ENCODE measurements at regions not wholly inside any gene's neighbourhood (a gene's known extent, or its start where the extent isn't known, plus 50 kb on each side); places are given as distances from the start of the nearest gene placed in this dataset.

DNA sequence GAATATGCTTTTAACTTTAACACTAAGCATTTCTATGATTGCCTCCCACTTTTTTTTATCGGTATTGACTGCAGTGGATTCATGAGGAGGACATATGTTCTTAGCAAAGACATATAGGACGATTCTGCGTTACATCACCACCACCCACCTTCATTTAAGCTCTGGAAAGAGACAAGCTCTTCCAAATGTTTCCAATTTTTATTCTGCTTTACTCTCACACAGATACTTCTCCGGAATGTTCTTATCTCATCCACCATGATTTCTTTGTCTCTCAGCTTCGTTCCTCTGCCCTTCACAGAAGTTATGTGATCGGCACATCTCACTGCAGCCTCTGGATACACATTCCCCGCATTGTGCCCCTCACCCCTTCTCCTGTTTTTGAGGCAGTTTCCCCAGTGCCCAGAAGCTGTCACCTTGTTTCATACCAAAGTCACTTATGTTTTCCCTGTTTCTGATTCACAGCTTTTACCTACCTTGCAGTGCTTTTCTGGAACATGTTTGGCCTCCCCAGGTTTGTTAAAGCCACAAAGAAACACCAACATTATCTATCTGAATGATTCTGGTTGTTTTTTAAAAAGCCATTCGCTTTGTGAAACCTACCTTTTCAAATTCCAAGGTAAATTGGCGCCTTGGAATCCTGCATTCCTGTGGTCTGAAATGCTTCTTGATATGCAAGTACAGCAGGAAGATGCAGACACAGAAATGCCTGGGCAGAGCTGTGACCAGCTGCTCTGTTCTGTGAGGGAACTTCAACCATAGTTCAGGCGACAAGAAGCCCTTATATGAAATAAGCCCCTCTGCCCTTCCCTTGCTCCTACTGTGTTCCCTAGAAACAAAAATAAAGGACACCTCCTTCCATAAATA lies 1020.2 kb downstream of the TTLL7 start:
- no peak for DNase-seq (ENCODE audit: low read depth in 2 of 2)

DNA sequence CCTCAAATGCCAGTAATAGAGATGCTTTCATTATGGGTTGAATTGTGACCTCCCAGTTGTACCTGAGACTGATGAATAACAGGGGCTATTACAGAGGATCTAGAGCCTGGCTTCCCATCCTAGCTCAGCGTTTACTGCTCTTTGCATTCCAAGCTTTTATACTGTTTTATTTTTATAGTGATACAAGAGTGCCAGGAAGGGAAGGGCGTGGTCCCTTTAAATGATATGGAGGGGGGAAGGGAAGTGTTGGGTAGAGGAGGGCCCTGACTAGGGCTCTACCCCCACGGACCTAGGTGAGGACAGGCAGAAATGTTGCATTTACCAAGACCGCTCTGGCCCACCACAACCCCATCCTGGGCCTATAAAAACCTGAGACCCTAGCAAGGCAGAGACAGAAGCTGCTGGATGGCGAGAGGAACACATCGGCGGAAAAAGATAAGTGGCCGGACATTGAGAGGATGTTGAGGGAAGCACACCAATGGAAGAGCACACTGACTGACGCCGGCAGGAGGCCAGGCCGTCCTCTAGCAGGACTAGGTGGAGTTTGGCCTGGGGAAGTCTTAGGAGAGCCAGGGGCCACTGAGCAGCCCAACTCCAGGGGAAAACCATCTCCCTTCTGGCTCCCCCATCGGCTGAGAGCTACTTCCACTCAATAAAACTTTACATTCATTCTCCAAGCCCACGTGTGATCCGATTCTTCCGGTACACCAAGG lies 1025.9 kb downstream of the TTLL7 start:
- DNase-seq (ENCODE audit: low read depth in 2 of 2): no peak

DNA sequence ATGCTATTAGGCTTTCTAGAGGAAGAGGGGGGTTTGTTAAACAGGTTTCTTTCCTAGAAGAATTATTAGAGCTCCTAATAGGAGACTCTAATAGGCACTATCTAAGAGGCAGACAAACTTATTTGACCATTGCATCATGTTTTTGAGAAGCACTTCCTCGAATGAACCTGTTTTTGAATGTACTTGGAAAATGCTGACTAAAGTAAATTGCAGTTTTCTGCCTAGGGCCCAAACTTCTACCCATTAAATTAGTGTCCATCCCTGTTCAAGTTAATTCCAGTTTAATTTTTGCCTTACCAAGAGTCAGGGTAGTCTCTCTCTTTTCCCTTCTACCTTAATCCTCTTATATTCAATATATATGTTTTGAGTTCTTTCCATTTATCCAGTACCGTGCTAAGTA lies 1029.6 kb downstream of the TTLL7 start:
- DNase-seq (ENCODE audit: low read depth in 2 of 2): no peak

DNA sequence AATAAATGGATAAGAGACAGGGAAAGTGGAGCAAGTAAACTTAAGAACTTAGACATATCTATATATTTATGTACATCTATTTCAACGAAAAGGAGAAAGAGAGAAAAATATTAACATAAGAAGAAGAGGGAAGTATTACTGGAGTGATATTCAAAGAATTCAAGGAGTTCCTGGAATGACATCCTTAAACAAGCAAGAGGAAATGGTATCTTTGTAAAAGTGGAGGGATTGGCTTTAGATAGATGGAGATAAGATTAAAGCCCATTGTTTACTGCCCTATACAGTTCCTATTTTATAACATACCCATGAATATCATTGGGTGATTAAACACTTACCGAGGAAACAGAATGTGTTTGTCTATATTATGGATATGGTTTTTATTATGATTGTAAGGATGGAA lies 1036.3 kb downstream of the TTLL7 start:
- no peak for DNase-seq (ENCODE audit: low read depth in 2 of 2)

DNA sequence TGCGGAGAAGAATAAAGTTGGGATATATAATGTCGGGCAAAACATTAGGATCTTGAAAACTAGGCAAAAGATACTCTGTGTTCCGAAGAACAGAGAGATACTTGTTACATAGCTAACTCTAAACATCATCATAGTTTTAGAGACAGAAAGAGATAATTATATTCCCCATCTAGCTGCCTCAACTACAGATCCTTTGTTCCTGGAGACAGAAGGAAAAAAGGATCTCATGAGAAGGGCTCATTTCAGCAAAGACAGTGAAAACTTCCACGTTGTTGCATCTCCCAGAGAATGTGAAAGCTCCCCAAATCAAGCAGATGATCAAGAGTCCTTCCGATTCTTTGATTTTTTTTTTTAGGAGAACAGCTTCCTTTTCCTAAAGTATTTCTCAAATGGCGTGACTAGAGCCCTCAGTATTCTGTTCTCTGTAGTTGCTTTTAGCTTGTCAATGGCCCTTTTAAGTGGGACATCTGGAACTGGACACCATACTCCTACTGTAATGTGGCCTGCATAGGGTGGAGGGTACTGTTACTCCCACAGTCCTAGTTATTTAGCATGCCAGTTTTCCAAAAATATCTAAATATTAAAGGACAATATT lies 1048.2 kb downstream of the TTLL7 start:
- DNase-seq (ENCODE audit: low read depth in 2 of 2): no peak

DNA sequence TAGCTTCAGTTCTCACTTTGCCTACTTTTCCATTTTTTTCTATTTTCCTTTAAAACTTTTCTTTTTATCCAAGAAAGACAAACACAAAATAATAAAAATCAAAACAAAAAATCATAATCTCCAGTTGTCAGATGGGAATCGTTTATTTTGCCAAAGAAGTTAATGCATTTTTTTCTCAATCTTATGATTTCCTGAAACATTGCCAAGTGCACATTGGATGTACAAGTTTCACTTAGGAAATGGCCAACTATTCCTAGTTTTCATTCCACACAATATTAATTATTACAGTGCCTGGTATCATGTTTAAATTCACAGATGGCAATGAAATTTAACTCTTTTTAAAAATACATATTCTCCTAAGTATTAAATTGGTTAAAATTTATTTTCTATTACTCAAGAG lies 1050.5 kb downstream of the TTLL7 start:
- no peak for DNase-seq (ENCODE audit: low read depth in 2 of 2)

DNA sequence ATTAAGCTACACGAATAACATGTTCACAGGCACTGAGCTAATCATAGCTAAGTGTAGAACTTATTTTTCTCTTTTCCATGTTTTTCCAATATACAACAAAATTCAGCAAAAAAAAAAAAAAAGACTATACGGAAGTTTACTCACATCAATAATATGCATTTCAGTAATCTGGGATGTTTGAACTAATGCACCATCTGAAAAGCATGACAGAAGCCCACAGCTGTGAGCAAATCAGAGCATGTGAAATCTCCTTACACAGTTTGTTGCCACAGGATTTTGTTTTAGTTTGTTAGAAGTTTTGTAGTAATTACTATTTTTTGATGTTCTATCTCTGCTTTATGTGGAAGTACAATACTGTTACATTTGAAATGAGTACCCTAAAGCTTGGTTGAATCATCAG lies 1051.7 kb downstream of the TTLL7 start:
- no peak for DNase-seq (ENCODE audit: low read depth in 2 of 2)

DNA sequence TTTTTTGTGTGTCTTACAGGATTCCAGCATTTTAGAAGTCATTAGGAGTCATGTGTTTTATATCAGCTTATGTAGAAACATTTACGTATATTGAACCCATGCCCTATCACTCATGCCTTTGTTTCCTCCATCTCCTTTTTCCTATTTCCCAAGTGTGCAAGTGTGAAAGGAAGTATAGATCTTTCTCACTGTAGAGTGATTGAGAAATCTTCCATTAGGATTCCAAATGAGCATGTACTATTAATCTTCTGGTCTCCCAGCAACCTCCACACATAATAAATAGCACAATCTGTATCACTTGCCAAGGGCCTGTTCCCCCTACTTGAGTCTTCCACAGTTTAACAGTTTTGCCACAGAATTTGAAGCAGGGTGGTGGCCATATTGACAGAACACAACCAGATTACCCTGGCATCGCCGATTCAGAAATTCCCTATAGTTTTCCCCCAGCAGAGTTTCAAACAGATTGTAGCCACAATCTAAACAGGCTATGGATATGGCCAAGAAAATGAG lies 1052.8 kb downstream of the TTLL7 start:
- no peak for DNase-seq (ENCODE audit: low read depth in 2 of 2)

DNA sequence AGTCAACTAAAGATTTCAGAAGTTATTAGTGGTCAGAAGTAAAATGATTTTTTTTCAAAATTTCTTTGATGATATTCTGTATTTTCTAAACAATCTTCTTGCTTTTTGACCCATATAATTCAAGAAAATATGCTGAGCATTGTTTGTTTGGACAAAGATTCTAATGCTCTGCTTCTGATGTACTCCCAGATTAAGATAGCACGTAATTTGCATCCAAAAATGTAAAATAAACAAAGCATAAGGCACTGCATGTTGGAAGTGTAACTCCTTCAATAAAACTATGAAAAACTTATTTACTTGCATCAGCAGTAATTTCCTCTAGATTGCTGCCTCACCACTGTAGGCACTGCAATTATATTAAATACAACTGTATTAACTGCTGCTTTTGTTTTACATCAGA lies 1054.1 kb downstream of the TTLL7 start:
- no peak for DNase-seq (ENCODE audit: low read depth in 2 of 2)

DNA sequence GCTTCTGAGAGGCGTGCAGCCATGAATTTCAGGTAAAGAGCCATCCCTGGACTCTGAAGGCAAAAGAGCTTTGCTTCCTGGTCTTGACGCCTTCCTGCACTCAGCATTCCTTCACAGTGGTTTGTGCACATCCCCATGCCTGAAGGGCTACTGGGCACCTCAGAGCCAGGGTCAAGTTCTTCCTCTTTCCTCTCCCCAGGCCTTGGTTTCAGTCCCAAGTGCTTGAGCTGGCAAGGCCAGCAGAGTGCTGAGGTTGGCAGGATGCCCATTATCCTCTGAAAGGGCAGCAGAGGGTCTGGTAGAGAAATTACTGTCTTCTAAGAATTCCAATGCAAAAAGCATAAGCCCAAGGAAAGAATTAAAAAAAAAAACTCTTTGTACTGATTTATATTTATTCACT lies 1064.9 kb downstream of the TTLL7 start:
- no peak for DNase-seq (ENCODE audit: low read depth in 2 of 2)

DNA sequence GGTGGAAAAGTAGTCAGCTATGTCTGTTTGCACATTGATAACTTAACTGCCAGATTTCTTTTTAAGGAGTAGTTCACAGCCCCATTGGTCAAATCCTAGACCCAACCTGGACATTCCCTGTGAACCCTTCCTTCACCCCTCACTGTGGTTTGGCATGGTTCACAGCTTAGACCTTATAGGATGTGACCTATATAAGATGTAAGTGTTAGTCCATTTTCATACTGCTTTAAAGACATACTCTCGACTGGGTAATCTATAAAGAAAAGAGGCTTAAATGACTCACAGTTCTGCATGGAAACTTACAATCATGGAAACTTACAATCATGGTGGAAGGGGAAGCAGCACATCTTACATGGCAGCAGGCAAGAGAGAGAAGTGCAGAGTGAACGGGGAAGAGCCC lies 1066.2 kb downstream of the TTLL7 start:
- no peak for DNase-seq (ENCODE audit: low read depth in 2 of 2)

DNA sequence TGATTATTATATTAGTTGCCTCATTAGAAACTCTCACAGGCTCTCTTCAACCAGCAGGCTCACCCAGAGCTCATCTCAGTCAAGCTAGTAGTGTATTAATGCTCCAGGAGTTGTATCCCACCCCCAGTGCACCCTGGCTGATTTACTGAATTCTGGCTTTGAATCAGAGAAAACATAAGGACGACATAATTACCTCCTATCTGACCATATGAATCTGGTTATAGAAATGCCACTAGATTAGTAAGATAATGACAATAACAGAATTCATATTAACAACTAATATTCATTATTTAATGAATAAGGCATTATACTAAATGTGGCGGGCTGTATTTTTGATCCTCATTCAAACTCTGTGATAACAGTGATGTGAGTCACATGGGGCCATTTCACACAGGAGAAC lies 1066.7 kb downstream of the TTLL7 start:
- no peak for DNase-seq (ENCODE audit: low read depth in 2 of 2)

DNA sequence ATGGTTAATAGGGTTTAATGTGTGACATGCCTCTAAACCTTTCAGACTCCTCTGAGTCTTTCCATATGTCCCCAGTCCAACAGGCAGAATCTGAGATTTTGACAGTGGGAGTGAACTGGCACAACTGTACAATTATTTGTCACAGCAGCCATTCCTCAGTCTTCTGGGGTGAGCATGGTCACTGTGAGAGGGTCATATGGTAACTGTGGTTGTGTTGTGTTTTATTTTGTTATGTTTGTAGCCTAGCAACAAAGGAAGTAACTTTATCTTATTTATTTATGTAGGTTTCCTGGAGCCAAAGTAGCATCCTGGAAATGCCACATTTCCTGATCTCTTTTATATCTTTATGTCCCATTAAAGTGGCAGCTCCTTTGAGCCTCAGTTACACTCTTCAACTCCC lies 1067.9 kb downstream of the TTLL7 start:
- no peak for DNase-seq (ENCODE audit: low read depth in 2 of 2)

DNA sequence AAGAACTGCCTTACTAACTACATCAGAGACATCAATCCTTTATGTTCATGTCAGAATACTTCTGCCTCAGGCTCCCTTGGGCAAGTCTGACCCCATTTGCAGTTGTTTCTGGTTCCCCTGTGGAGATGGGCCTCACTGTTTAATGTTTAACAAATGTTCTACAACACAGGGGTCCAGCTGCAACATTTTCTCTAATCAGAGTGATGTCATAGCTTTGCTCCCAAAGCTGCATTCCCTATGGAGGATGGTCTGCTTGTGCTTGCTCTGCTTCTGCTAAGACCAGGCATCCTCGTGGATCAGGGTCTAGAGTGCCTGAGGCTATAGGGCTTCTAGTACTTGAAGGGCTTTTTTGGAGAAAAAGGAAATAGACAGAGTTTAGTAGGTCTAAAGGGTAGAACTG lies 1071.2 kb downstream of the TTLL7 start:
- no peak for DNase-seq (ENCODE audit: low read depth in 2 of 2)

DNA sequence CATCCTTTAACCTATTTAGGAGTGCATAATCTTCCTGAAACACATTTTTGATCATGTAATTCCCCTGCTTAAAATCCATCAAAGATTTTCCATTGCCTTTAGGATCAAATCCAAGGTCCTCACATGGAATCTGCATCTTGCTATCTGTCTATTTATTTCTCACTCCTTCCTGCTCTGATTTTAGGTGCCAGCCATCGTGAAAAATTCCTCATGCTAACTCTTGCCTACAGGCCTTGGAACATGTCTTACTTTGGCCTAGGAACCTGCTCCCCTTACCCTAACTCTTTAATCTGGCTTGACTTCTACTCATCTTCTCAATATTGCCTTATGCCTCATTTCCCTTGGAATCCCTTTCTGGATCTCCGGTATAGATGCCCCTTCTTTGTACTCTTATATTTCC lies 1074.3 kb downstream of the TTLL7 start:
- DNase-seq (ENCODE audit: low read depth in 2 of 2): no peak

DNA sequence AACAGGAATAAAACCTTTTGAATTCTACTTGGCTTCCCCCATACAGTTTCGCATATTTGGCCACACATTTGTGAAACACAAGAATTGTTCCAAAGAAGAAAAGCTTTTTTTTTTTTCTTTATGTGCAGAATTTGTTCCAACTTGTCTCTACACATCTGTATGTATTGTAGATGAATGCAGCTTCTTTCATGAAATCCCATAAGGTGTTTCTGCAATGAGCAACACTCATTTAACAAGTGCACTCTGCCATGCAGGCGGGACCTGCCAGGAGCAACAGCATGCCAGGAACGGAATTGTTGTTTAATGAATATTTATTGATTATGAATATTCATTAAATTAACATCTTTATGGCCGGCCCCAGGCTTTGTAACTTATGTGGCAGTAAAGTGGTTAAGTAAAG lies 1075.0 kb downstream of the TTLL7 start:
- DNase-seq (ENCODE audit: low read depth in 2 of 2): no peak

DNA sequence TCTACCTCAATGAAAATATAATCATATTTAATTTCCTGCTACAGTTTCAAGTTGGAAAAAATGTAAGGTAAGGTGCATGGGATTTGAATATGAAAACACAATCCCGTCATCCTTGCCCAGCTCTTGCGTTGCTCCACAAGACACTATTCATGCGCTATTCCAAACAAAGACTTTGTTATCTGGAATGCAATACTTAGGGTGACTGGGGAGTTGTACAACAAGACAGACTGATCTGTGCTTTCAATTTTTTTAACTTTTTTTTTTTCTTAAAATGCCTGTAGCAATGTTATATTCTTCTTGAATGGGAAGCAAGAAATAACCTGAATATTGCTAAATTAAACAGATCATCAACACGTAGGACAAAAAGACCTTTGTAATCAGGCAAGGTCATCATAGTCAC lies 1077.2 kb downstream of the TTLL7 start:
- no peak for DNase-seq (ENCODE audit: low read depth in 2 of 2)

DNA sequence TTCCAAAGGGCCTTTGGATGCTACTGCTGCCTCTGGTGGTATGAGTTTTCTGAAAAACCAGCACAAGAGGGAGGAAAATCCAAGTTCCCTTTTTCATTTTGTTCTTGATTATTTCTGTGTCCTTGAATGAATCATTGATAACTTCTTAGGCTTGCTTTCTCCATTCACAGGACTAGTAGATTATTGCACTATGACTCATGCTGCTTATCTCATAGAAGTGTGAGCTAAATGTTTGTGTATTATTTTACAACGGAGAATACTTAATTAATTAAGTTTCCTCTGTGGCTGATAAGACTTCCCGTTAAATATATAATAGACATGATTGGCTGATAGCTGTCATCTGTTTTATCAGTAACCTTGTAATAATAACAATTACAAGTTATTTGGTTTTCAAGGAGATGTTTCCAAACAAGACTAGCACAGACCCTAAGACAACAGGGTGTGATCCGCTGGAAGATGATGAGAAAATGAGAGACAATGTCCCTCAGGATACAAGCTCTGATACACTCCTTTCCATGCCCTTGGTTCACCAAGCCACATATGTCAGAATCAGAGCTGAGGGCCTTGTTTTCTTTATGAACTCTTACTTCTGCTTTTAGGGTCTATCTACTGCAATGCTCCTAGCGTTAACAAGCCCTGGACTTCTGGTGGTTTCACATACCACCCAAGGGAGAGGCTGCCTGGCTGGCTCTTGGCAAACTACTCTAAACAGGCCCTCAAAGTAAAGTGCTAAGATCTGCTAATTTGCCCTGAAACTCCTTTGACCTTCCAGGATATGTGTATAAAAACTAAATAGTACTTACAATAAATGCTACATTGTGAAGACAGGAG lies 1078.3 kb downstream of the TTLL7 start:
- no peak for DNase-seq (ENCODE audit: low read depth in 2 of 2)

DNA sequence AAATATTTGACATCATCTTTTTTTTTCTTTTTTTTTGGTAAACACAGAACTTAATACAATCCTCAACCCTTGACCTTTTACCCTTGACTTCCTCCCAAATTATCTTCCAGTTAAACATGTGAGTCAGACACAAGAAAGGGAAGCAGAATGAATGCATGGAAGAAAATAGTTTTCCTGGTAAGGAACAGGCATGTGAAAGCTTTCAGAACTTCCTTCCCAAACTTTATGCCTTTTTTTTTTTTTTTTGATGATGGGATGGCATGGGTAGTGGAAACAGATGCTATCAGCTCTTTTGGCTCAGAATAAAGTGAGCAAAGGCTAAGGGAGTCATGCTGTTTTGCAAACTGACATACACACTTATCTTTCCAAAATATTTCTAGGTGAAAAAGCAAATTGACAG lies 1079.1 kb downstream of the TTLL7 start:
- DNase-seq (ENCODE audit: low read depth in 2 of 2): no peak

DNA sequence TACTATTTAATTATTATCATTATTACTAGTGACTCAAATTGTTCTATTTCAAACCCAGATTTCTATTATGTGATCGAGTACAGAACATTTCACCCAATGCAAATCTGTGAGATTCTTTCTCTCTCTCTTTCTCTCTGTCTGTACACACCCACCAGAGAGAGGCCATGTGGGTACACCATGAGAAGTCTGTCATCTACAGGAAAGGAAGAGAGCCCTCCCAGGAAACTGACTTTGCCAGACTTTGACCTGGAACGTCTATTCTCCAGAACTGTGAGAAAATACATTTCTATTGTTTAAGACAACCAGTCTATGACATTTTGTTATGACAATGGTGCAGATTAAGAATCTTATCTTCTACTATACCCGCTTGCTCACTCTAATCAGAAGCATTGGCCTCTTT lies 1091.6 kb downstream of the TTLL7 start:
- DNase-seq (ENCODE audit: low read depth in 2 of 2): no peak

DNA sequence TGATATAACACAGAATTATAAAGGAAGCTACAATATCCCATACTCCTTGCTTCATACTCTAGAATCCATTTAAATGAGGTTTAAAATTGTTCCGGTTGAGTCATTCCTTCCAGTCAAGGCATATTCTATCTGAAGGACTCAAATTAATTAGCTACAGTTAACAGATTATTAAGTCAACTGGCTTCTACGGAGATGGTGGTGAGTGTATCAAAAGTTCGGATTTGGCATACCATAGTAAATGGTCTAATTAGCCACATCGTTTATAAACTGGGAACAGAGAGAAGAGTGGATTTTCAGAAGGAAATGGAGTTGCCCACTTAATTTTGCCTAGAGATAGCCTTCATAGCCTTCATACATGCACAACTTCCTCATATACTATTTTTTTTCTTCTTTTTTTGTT lies 1095.3 kb downstream of the TTLL7 start:
- DNase-seq (ENCODE audit: low read depth in 2 of 2): no peak

DNA sequence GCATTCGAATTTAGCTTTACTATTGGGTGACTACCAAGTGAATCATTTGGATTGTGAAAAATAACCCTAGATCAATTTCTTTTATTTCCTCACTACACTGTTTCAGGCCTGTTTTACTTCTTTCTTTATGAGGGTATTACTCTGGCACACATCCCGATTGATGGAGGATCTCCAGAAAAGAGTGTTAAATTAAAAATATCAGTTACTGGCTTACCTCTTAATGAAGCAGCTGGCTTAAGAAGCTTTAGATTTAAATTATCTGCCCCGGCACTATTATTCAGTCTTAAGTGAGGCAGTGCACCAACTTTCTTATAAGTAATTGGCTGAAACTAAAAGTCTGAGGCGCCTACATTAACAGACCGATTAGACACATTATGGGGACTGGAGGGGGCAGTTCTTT lies 1097.4 kb downstream of the TTLL7 start:
- DNase-seq (ENCODE audit: low read depth in 2 of 2): no peak
